GM19239 (cell line): ENCODE measurements at regions not wholly inside any gene's neighbourhood (a gene's known extent, or its start where the extent isn't known, plus 50 kb on each side); places are given as distances from the start of the nearest gene placed in this dataset.
"Not testable (repeated sequence)": the region's sequence is repeated elsewhere in the genome, so short reads cannot be mapped to it uniquely, and the experiment has no call there.

Experiments used
- DNase-seq: peaks from one replicate; pipeline ENCODE4 v3.0.0; 2011; ENCODE audit warnings: low spot score; ENCODE audit not compliant: insufficient read length
- FAIRE-seq: peaks from 2 replicates; lab custom pipeline; 2011; peaks lifted over from hg19 to GRCh38; lab: Jason Lieb, UNC

DNA sequence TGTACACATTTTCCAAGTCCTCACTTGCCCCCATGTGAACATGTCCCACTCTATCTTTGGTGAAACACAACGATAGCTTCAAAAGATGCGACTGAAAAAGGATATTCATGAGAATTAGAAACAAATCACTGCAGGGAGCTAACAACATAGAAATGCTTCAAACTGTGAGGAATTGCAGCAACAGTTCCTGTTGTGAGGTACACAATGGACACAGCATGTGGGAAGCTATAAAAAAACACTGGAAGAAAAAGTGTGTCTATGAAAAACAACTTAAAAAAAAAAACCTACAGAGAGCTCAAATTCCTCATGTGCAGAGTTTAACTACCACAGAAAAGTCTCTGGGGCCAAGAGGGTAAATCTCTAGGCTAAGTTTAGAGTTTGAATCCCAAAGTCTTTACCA is 51.6 kb upstream of the BLTP1 start:
- no peak for DNase-seq
- FAIRE-seq = no peak

DNA sequence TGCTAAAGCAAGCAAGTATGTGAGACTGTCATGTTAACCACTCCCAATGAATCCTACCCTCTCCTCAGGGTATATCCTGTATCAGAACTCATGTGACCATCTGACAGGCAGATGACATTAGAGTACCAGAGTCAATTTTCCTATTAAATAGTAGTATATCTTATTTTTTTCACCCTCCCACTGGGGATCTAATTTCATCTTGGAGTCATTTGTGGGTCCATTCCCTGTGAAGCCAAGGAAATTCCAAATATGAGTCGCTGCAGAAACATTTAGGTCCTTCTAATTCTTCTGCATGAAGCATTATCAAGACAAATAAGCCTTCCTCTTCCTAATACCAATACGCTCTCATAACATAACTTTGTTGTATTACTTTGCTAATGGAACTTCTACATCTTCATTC is 52.2 kb upstream of the BLTP1 start:
- FAIRE-seq (no peak), DNase-seq (no peak)

GRCh38 chr4:122091836-122092405 is 60.2 kb upstream of the BLTP1 start:
- no peak for FAIRE-seq
- DNase-seq = no peak

DNA sequence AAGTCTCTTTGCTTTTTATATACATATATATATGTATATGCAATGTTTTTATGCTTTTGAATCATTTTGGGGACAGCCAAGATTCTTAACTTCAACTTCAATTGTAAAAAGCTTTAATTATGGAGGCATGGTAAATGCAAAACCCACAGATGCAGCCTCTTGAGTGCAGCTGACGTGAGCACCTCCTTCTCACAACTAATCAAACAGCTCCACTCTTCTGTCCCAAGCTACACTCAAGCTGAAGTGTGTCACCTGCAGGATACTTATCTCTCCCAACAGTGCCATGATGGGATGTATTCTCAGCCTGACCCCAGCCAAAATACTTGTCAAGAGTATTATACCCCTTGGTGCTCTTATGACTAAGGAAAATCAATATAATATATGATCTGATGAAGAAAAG is 60.7 kb upstream of the BLTP1 start:
- no peak for FAIRE-seq
- no peak for DNase-seq

DNA sequence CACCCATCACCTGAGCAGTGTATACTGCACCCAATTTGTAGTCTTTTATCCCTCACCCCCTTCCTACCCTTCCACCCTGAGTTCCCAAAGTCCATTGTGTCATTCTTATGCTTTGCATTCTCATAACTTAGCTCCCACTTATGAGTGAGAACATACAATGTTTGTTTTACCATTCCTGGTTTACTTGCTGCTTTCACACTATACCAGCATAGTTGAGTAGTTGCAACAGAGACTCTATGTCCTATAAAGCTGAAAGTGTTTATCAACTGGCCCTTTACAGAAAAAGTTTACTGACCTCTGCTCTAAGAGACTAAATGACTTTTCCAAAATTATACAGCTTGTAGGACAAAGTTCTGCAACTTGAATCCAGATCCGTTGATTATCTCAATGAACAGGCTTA is 61.1 kb upstream of the BLTP1 start:
- no peak for DNase-seq
- FAIRE-seq = no peak

DNA sequence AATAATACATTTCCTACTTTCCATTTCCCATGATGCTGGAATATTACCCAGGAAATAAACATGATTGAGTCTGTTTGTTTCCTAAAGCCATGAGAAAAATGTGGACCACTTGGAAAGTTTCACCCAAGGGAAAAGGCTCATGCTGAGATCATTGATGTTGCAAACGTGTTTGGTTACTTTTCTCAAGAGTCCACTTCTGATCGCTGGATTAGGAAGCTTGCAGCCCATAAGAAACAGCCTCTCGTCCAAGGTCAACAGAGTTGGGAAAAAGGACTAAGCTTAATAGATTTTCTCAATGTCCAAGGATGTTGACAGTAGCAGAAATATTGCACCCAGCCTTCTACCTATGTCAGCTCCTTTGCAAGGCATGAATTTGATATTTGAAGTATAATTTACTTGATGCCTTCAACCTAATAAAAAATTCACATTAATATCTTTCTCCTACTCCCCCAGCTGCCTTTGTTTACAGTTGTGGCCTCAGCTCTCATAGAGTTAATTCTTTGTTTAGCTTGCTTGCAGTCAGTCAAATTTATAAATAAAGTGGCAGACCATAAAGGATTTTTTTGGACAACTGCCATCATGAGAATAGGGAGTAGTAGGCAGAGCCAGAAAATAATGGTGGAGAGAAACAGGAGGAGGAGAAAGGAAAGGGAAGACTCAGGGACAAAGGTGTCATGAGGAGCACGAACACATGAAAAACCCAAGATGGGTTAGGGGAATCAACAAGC is 65.6 kb upstream of the BLTP1 start:
- no peak for FAIRE-seq
- DNase-seq = no peak

GRCh38 chr4:122083989-122084388 is 68.1 kb upstream of the BLTP1 start:
- FAIRE-seq (no peak), DNase-seq (no peak)

DNA sequence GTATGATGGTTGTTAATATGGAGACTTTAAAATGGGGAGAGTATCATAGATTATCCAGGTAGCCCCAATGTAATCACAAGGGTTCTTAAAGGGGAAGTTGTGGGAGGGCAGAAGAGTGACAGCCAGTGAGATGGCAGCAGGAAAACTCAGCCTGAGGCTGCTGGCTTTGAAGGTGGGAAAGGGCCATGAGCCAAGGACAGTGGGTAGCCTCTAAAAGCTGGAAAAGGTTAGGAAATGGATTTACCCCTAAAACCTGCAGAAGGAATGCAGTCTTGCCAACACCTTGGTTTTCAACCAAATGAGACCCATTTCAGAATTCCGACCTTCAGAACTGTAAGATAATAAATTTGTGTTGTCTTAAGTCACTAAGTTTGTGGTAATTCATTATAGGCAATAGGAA is 68.8 kb upstream of the BLTP1 start:
- FAIRE-seq = no peak
- no peak for DNase-seq

DNA sequence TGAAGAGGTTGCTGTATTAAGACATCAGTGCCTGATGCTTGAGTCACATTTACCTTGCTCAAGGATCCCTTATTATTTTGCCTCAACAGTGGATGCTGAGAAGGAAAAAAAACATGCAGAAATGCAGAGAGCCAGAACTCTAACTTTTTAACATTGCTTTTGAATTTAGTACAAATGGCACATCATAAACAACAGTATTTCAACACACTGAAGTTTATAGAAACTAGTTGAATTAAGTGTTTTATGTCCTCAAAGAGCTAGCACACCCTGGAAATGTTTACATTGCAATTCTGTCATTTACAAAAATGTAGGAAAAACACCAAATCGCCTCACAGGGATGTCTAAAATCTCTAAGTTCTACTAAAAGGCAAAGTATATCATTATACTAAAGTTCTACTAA is 69.5 kb upstream of the BLTP1 start:
- FAIRE-seq (no peak), DNase-seq (no peak)

DNA sequence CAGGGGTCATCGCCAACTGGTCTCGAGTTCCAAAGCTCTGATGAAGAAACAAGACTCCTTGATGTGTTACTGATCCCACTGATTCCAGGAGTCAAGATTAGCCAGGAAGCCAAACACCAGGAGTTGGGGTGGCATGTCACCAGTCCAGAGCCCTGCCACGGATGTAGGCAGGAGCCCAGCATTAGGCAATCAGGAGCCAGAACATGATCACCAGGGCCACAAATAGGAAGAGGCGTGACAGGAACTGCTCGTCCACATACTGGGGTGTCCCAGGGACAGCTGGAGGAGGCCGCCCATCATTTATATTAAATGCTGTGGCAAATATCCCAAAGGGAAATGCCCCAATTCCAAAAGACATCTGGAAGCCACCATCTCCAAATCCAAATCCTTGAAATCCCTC is 74.5 kb upstream of the BLTP1 start:
- not testable (repeated sequence) for FAIRE-seq, DNase-seq

GRCh38 chr4:122076835-122077234 is 75.3 kb upstream of the BLTP1 start:
- not testable (repeated sequence) for FAIRE-seq, DNase-seq

- no peak for DNase-seq
- FAIRE-seq = no peak
These were observed 78.5 kb upstream of the BLTP1 start for GRCh38 chr4:122073615-122074014.

- DNase-seq = no peak
These were observed 86.2 kb upstream of the BLTP1 start for GRCh38 chr4:122065915-122066314.

DNA sequence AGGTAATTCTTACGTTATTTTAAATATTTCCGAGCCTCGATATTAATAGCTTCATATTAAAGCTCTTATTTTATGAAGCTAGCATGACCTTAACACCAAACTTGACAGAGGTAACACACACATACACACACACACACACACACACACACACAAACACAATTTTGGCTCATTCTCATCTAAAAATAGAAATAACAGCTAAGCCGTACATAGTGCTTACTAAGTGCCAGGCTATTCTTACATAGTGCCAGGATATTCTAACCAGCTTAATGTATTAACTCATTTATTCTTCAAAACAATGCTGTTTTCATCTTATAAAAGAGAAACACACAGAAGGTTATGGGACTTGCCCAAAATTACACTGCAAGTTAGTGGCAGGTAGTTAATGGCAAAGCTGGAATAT is 87.0 kb upstream of the BLTP1 start:
- DNase-seq (no peak), FAIRE-seq (no peak)

More at GRCh38 chr4:122065915-122066314, 86.2 kb upstream of the BLTP1 start:
- FAIRE-seq = no peak

DNA sequence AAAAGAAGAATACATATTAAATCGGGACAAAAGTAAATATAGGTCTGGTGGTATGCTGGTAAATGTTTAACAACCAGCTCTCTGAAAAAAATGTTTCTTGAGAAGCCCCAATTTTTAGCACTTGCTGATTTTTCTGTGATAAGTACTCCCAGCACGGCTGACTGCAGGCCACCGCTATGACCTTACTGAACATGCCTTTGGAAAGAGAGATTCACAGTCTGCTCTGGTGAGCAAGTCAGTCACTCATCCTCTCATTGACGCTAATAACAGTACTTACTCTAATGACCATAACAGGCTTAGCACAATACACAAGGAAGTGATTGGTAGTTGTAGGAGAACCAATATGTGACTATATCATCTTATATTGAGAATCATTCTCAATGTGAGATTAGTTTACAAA is 98.9 kb upstream of the BLTP1 start:
- no peak for FAIRE-seq
- DNase-seq = no peak

DNA sequence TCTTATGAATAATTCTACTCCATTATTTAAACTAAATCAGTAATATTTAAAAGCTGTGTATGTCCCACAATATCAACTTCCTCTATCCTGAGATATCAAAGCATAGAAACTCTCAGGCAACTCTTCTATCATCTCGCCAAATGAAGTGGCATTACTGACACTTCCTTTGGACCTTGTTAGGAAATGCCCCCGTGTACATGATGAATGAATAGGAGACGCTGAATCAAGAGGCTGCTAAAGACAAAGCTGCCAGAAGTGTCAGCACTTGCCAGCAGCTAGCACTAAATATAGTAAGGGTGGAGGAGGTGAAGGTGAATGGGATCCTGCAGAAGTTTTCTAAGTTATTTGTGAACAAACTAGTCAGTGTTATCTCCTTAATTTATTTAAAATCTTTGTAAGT is 99.5 kb upstream of the BLTP1 start:
- FAIRE-seq = no peak

DNA sequence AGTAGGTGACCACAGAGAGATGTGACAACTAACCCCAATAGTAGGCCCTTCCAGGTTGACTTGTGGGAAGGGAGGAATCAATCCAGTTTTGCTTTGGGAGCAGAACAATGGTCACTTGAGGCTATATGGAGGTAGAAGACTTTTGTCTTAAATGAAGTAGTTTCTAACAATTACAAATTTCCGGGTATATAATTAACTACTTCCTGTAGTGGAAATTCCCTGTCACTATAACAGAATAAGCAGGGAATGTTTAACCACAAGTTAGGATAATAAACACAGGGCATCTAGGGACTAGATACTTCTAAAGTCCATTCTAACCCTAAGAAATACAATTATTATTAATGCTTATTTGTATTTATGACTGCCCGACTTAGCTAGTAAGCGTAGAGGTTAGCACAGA is 99.0 kb upstream of the TRPC3 start:
- FAIRE-seq (no peak), DNase-seq (no peak)

More for the DNA sequence above, 99.5 kb upstream of the BLTP1 start:
- no peak for DNase-seq

DNA sequence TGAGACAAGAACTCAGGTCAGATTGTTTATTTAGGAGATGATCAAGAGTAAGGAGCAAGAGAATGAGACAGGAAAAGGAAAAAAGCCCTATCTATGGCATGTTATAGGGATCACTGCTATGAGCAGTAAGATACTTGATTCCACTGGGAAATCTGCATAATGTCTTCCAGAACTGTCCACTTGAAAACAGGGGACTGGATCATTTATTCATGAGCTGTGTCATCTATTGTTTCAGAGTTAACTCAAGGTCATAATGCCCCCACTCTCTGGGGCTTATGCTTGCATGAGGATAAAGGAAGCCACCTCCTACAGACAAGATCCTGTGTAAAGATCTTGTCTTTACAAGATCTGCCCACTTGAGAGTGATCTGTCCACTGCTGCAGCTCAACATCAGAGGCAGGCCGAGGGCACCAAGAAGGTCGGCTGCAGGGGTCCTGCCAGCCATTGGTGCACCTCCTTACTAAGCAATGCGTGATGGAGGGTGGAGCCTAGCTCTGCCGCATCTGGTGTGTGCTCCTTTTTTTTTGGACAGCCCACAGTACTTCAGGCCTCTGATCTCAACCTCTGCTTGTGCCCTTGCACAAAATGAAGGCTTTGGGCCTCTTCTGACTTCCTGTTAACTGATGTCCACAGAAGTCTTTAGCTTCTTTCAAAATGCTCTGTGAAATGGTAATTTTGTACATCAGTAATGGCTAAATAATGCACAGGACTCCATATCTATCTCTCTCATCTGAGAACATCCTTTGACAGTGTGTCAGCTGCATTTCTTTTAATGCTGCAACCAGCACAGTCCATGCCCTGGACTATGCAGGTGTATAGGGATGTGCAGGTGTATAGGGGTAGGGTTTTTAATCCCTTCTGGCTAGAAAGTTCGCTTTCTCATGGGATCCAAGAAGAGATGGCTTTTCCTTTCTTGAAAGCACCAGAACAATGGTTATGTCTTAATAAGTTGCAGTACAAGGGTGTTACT is 95.9 kb upstream of the TRPC3 start:
- FAIRE-seq (no peak), DNase-seq (no peak)

GRCh38 chr4:122046255-122046654 is 94.4 kb upstream of the TRPC3 start:
- FAIRE-seq (no peak), DNase-seq (no peak)

DNA sequence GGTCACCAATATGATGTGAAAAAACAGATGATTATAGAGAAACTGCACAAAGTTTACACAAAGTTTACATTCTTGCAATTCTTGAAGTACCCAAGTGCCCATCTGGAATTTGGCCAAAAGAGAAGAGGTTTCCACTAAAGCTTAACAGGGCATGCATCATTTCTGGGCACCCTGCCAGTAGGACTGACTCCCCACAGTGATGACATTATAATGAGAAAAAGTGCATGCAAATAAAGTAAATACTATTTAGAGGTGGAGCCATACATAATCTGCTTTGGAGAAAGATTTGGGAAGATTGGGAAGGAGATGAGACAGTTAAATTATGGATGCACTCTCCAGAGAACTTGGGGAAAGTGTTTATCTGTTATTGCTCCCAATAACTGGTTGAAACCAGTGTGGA is 93.7 kb upstream of the TRPC3 start:
- FAIRE-seq (no peak), DNase-seq (no peak)

GRCh38 chr4:122044501-122044900 is 92.6 kb upstream of the TRPC3 start:
- FAIRE-seq = no peak
- DNase-seq = no peak
